OCI-LY1 (cell line): ENCODE measurements at regions not wholly inside any gene's neighbourhood (a gene's known extent, or its start where the extent isn't known, plus 50 kb on each side); places are given as distances from the start of the nearest gene placed in this dataset.

Experiments
- CTCF ChIP-seq: fragments of 200-600 bp; sonication (generic), shearing (Covaris generic); IDR thresholded peaks from 2 replicates; pipeline ENCODE4 v1.5.1; 2017; ENCODE audit warnings: mild to moderate bottlenecking, antibody characterized with exemption, low read length, moderate library complexity, mixed read lengths
- EZH2 ChIP-seq: fragments of 200-600 bp; sonication (generic), shearing (Covaris generic); IDR thresholded peaks from 2 replicates; pipeline ENCODE4 v1.8.0; 2017; ENCODE audit warnings: borderline replicate concordance, mixed run types, mild to moderate bottlenecking, antibody characterized with exemption, low read length, moderate library complexity, mixed read lengths

GRCh38 chr9:126114850-126115460 is 211.7 kb upstream of the MVB12B start:
- TF ChIP-seq EZH2 (no peak), CTCF (no peak)
